ENCODE measurements at regions not wholly inside any gene's neighbourhood (a gene's known extent, or its start where the extent isn't known, plus 50 kb on each side); places are given as distances from the start of the nearest gene placed in this dataset.
"Not testable (repeated sequence)": the region's sequence is repeated elsewhere in the genome, so short reads cannot be mapped to it uniquely, and the experiment has no call there.

- H3K4me1 ChIP-seq, result no peaks in the 10 kb centered on the region
- no peak for TF ChIP-seq Cebpa-rat (IDR thresholded peaks at IDR 0.05)
- H3K27me3 ChIP-seq, result no peaks in the 10 kb centered on the region
- H3K9ac ChIP-seq, result no peak overlapping the region
- peaks cover 0 to 3% (median 0%) of the 10 kb centered on the region in 11 experiments; a peak in 1 of 22 replicates for H3K36me3 ChIP-seq
- peaks cover 19 to 33% (median 22%) of the 10 kb centered on the region in 11 experiments for H3K9me3 ChIP-seq (replicated peaks in 1 of 11)
- H3K27ac ChIP-seq, result no peak overlapping the region
- H4K20me1 ChIP-seq, result no peaks in the 10 kb centered on the region
- H3K4me3 ChIP-seq, result no peak overlapping the region
- H3K4me2 ChIP-seq, result no peak overlapping the region
These were observed 515.9 kb upstream of the DPPA4 start for GRCh38 chr3:109853077-109853731.

GRCh38 chr3:109863701-109864100 is 526.4 kb upstream of the DPPA4 start:
- Histone ChIP-seq H3K36me3 (no peaks in the 10 kb centered on the region), H4K20me1 (no peaks in the 10 kb centered on the region), H3K4me1 (no peaks in the 10 kb centered on the region), H3K4me3 (no peak overlapping the region), H3K27me3 (no peaks in the 10 kb centered on the region), H3K27ac (no peak overlapping the region), H3K4me2 (no peak overlapping the region), H3K9me3 (replicated peaks in 1 of 11) (no peaks in the 10 kb centered on the region), H3K9ac (no peak overlapping the region)
- no peak for TF ChIP-seq Cebpa-rat (IDR thresholded peaks at IDR 0.05)

- H3K27ac ChIP-seq, result no peak overlapping the region
- no peaks in the 10 kb centered on the region for H3K27me3 ChIP-seq
- H4K20me1 ChIP-seq, result no peaks in the 10 kb centered on the region
- no peaks in the 10 kb centered on the region for H3K36me3 ChIP-seq
- H3K9me3 ChIP-seq (replicated peaks in 1 of 11), result no peaks in the 10 kb centered on the region
- H3K4me2 ChIP-seq, result no peak overlapping the region
- H3K4me1 ChIP-seq, result no peaks in the 10 kb centered on the region
- no peak overlapping the region for H3K4me3 ChIP-seq
- TF ChIP-seq Cebpa-rat (IDR thresholded peaks at IDR 0.05), result no peak
- H3K9ac ChIP-seq, result no peak overlapping the region
These were observed 527.1 kb upstream of the DPPA4 start for GRCh38 chr3:109864452-109864851.

GRCh38 chr3:109869586-109869985 is 532.2 kb upstream of the DPPA4 start:
- no peak for TF ChIP-seq Cebpa-rat (IDR thresholded peaks at IDR 0.05)

GRCh38 chr3:109874896-109875708 is 537.8 kb upstream of the DPPA4 start:
- H3K4me1 ChIP-seq, result no peaks in the 10 kb centered on the region
- H4K20me1 ChIP-seq, result no peaks in the 10 kb centered on the region
- no peak overlapping the region for H3K27ac ChIP-seq
- TF ChIP-seq Cebpa-rat (IDR thresholded peaks at IDR 0.05), result no peak
- no peaks in the 10 kb centered on the region for H3K36me3 ChIP-seq
- no peak overlapping the region for H3K4me3 ChIP-seq
- no peak overlapping the region for H3K9ac ChIP-seq
- H3K27me3 ChIP-seq, result no peaks in the 10 kb centered on the region
- no peak overlapping the region for H3K4me2 ChIP-seq
- peaks cover 0 to 6% (median 0%) of the 10 kb centered on the region in 11 experiments; a peak in 2 of 22 replicates for H3K9me3 ChIP-seq (replicated peaks in 1 of 11)

More at GRCh38 chr3:109869586-109869985, 532.2 kb upstream of the DPPA4 start:
- Histone ChIP-seq H3K36me3 (no peaks in the 10 kb centered on the region), H3K27ac (no peak overlapping the region), H3K9me3 (replicated peaks in 1 of 11) (no peaks in the 10 kb centered on the region), H3K27me3 (no peaks in the 10 kb centered on the region), H3K4me1 (no peaks in the 10 kb centered on the region), H4K20me1 (no peaks in the 10 kb centered on the region), H3K4me2 (no peak overlapping the region), H3K9ac (no peak overlapping the region), H3K4me3 (no peak overlapping the region)

- H3K9me3 ChIP-seq (replicated peaks in 1 of 11); H3K4me2 ChIP-seq; H4K20me1 ChIP-seq; H3K36me3 ChIP-seq; H3K9ac ChIP-seq; H3K27me3 ChIP-seq; H3K4me3 ChIP-seq; H3K27ac ChIP-seq; H3K4me1 ChIP-seq: not testable (repeated sequence)
These were observed 540.3 kb upstream of the DPPA4 start for GRCh38 chr3:109877616-109878015.

- Histone ChIP-seq H3K4me3 (no peak overlapping the region), H3K4me2 (no peak overlapping the region), H3K9ac (no peak overlapping the region), H3K27me3 (no peaks in the 10 kb centered on the region), H3K27ac (no peak overlapping the region), H4K20me1 (no peaks in the 10 kb centered on the region), H3K36me3 (no peaks in the 10 kb centered on the region), H3K9me3 (replicated peaks in 1 of 11) (peaks cover 0 to 13% (median 7%) of the 10 kb centered on the region in 11 experiments; a peak in 9 of 22 replicates), H3K4me1 (no peaks in the 10 kb centered on the region)
- no peak for TF ChIP-seq Cebpa-rat (IDR thresholded peaks at IDR 0.05)
These were observed 544.8 kb upstream of the DPPA4 start for GRCh38 chr3:109882144-109882543.

GRCh38 chr3:109887293-109887692 is 549.9 kb upstream of the DPPA4 start:
- no peak overlapping the region for H3K4me3 ChIP-seq
- no peaks in the 10 kb centered on the region for H4K20me1 ChIP-seq
- H3K27ac ChIP-seq, result no peak overlapping the region
- H3K36me3 ChIP-seq, result no peaks in the 10 kb centered on the region
- no peak overlapping the region for H3K4me2 ChIP-seq
- H3K9ac ChIP-seq, result no peak overlapping the region
- H3K27me3 ChIP-seq, result no peaks in the 10 kb centered on the region
- H3K9me3 ChIP-seq (replicated peaks in 1 of 11), result peaks cover 0 to 16% (median 6%) of the 10 kb centered on the region in 11 experiments; a peak in 10 of 22 replicates
- no peak for TF ChIP-seq Cebpa-rat (IDR thresholded peaks at IDR 0.05)
- peaks cover 0 to 11% (median 0%) of the 10 kb centered on the region in 10 experiments; a peak in 3 of 20 replicates for H3K4me1 ChIP-seq

- no peak overlapping the region for H3K4me3 ChIP-seq
- no peak for TF ChIP-seq Cebpa-rat (IDR thresholded peaks at IDR 0.05)
- H4K20me1 ChIP-seq, result no peaks in the 10 kb centered on the region
- peaks cover 0 to 11% (median 0%) of the 10 kb centered on the region in 10 experiments; a peak in 3 of 20 replicates for H3K4me1 ChIP-seq
- no peaks in the 10 kb centered on the region for H3K27me3 ChIP-seq
- no peaks in the 10 kb centered on the region for H3K36me3 ChIP-seq
- no peak overlapping the region for H3K9ac ChIP-seq
- H3K27ac ChIP-seq, result no peak overlapping the region
- peaks cover 0 to 15% (median 6%) of the 10 kb centered on the region in 11 experiments; a peak in 10 of 22 replicates for H3K9me3 ChIP-seq (replicated peaks in 1 of 11)
- peak overlapping the region in 1 of 11 experiments; percentile 10; a peak in 3 of 22 replicates for H3K4me2 ChIP-seq
These were observed 550.7 kb upstream of the DPPA4 start for GRCh38 chr3:109888026-109888425.
